ENCODE measurements at regions not wholly inside any gene's neighbourhood (a gene's known extent, or its start where the extent isn't known, plus 50 kb on each side); places are given as distances from the start of the nearest gene placed in this dataset.
"Not testable (repeated sequence)": the region's sequence is repeated elsewhere in the genome, so short reads cannot be mapped to it uniquely, and the experiment has no call there.

DNA sequence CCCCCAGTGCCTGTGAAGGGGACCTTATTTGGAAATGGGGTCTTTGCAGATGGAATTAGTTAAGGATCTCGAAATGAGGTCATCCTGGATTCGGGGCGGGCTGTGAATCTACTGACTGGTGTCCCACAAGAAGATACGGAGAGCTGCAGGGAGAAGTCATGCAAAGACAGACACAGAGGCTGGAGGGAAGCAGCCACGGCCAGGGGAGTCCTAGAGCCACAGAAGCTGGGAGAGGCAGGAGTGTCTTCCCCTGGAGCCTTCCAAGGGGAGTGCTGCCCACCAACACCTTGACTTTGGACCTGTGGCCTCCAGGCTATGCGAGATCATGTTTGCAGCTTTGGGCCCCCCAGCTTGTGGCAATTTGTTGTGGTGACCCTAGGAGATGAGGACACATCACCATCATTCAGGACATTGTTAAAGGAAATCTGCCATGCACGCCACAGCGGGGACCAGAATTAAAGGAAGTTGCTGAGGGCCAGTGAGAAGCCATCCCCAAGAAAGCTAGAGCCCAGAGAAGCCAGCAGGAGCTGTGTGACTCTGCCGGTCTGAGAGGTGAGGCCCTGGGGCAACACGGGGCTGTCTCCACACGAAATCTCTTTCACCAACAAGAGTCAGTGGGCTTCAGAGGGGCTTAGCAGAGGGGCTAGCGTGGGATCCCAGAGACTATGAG lies 434.7 kb downstream of the BRD1 start:
- TF ChIP-seq, protein P1, sequence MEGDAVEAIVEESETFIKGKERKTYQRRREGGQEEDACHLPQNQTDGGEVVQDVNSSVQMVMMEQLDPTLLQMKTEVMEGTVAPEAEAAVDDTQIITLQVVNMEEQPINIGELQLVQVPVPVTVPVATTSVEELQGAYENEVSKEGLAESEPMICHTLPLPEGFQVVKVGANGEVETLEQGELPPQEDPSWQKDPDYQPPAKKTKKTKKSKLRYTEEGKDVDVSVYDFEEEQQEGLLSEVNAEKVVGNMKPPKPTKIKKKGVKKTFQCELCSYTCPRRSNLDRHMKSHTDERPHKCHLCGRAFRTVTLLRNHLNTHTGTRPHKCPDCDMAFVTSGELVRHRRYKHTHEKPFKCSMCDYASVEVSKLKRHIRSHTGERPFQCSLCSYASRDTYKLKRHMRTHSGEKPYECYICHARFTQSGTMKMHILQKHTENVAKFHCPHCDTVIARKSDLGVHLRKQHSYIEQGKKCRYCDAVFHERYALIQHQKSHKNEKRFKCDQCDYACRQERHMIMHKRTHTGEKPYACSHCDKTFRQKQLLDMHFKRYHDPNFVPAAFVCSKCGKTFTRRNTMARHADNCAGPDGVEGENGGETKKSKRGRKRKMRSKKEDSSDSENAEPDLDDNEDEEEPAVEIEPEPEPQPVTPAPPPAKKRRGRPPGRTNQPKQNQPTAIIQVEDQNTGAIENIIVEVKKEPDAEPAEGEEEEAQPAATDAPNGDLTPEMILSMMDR (IDR thresholded peaks at IDR 0.05), result no peak
- DNase-seq (ENCODE audit: low spot score) (no peak), ATAC-seq (ENCODE audit: low FRiP score) (no peak)

DNA sequence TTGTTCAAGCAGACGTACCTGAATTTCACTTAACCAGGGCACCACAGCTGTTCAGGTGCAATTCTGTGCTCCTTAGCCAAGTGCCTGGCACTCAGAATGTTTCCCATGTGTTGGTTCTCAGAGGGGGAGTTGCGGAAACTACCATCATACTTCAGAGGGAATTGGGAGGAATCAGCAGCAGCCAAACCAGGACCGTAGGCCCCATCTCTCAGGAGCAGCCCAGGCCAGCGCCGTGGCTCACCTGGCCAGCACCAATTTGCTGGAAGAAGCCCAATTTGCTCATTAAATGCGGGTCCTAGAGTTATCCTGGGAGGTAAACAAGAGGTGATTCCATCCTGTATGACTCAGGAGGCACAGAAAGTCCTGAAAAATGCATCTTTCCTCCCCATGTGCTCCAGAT lies 435.4 kb downstream of the BRD1 start:
- DNase-seq (ENCODE audit: low spot score) (no peak), ATAC-seq (ENCODE audit: low FRiP score) (no peak)
- TF ChIP-seq, protein P1 (IDR thresholded peaks at IDR 0.05), result no peak

DNA sequence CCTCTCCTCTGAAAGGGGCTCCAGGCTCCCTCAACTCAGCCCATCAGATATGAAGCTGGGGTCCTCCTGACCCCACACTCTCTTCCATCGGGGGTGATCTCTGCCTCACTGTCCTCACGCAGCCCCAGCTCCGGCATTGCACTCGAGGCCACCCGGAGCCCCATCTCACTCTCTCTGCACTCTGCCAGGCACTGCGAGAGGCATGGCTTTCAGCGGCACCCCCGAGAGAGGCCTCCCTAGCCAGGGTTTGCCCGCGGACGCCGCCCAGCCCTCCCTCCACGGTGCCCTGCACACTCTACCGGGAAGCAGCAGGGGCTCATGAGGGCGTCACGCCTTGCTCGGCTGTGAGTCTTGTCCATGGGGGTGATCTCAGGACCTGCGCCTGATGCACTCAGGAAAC lies 436.2 kb downstream of the BRD1 start:
- DNase-seq (ENCODE audit: low spot score), result no peak
- no peak for ATAC-seq (ENCODE audit: low FRiP score)
- TF ChIP-seq, protein P1 (IDR thresholded peaks at IDR 0.05), result no peak

DNA sequence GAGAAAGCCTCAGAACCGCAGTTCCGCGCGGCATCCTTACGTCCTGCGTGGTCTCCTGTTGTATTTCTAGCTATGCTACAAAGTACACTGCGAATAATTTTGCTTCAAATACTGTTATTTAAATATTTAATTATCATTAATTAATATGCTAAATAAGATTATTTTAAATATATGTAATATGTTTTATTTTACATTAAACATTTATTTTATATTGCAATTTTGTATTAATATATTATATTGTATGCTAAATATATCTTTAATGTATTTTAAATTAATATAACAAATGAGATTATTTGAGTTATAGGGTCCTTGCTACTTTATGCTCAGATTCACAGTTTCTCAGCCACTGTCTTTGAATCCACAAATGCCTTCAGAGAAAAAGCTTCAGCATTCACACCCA lies 436.7 kb downstream of the BRD1 start:
- ATAC-seq (ENCODE audit: low FRiP score) (no peak), DNase-seq (ENCODE audit: low spot score) (no peak)
- TF ChIP-seq, protein P1 (IDR thresholded peaks at IDR 0.05), result no peak

DNA sequence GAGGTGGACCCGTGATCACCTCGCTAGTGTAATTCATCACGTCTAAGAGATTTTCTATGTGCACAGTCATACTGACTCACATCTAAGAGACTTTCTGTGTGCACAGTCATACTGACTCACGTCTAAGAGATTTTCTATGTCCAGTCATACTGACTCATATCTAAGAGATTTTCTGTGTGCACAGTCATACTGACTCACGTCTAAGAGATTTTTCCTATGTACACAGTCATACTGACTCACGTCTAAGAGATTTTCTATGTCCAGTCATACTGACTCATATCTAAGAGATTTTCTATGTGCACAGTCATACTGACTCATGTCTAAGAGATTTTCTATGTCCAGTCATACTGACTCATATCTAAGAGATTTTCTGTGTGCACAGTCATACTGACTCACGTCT lies 443.8 kb downstream of the BRD1 start:
- ATAC-seq (ENCODE audit: low FRiP score), result not testable (repeated sequence)

DNA sequence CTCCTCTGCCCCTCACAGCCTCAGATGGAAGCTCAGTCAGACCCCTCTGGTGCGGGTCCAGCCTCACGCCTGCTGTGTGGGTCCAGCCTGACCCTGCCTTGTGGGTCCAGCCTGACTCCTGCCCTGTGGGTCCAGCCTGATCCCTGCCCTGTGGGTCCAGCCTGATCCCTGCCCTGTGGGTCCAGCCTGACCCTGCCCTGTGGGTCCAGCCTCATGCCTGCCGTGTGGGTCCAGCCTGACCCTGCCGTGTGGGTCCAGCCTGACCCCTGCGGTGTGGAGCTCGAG lies 445.3 kb downstream of the BRD1 start:
- DNase-seq (ENCODE audit: low spot score) (no peak), ATAC-seq (ENCODE audit: low FRiP score) (no peak)
- TF ChIP-seq, protein P1 (IDR thresholded peaks at IDR 0.05), result no peak

More for the DNA sequence above, 443.8 kb downstream of the BRD1 start:
- DNase-seq (ENCODE audit: low spot score), result not testable (repeated sequence)

DNA sequence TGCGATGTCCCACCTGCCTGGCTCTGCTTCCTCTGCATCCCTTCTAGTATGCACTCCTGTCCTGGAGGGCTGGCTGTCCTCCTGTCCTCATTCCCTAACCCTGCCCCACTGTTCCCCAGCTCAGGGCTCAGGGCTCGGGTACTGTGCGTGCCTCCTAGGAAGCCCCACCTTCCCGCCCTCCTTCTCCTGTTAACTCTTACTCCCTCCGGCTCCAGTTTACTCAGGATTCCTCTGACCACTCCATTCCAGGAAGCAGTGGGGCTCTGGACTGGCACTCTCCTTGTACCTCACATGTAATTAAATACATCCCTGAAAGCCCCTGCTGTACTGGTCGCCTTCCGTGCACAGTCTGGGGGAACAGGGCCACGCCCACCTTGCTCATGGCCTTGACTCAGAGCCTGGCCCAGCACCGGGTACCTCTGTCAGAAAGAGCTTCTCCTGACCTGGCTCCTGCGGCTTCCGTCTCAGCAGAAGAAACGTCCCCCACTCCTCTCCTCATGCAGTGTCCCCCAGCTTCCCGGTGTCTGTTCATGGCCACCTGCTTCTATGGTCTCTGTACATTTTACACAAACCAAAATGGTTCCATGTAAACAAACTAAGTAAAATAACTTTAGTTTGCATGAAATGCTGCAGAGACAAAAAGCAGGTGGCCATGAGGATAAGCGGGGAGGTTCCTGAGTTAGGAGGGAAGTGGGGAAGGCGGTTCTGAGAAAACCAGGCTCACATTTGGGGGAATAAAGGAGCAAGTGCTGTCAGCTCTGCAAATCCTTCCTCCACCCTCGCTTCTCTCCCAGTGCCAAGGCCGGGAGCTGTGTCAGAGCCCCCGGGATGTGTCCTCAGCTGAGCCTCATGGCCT lies 445.9 kb downstream of the BRD1 start:
- ATAC-seq (ENCODE audit: low FRiP score) (no peak), DNase-seq (ENCODE audit: low spot score) (no peak)
- TF ChIP-seq, protein P1 (IDR thresholded peaks at IDR 0.05), result no peak

Measured in omental fat pad (tissue), 3 donors.